HEK293T (cell line): ENCODE measurements at regions not wholly inside any gene's neighbourhood (a gene's known extent, or its start where the extent isn't known, plus 50 kb on each side); places are given as distances from the start of the nearest gene placed in this dataset.

ENCODE experiments used
- CTCF ChIA-PET: fragments of 350-600 bp; formaldehyde crosslinking; extraction: SDS; loops from one replicate; lab custom pipeline; 2021; ENCODE audit warnings: antibody characterized with exemption, inconsistent platforms; lab: Yijun Ruan, JAX
- POLR2A ChIA-PET: fragments of 350-600 bp; formaldehyde crosslinking; extraction: SDS; loops from one replicate; lab custom pipeline; 2020; ENCODE audit warnings: antibody characterized with exemption, inconsistent platforms; lab: Yijun Ruan, JAX
- DNase-seq: peaks from one replicate; pipeline ENCODE4 v3.0.0; 2012; ENCODE audit warnings: mixed read lengths; ENCODE audit errors: extremely low spot score
- ARNT ChIP-seq: fragments of 450-650 bp; IDR thresholded peaks from 2 replicates; pipeline ENCODE4 v1.6.1; 2017; ENCODE audit warnings: mild to moderate bottlenecking
- BHLHE40 ChIP-seq: fragments of 450-650 bp; IDR thresholded peaks from 2 replicates; pipeline ENCODE4 v1.6.1; 2016; ENCODE audit warnings: mild to moderate bottlenecking, moderate library complexity, borderline replicate concordance
- CTBP1 ChIP-seq: fragments of 450-650 bp; IDR thresholded peaks from 2 replicates; pipeline ENCODE4 v1.6.1; 2016; ENCODE audit warnings: borderline replicate concordance
- ELF4 ChIP-seq: fragments of 450-650 bp; IDR thresholded peaks from 2 replicates; pipeline ENCODE4 v1.6.1; 2017; ENCODE audit warnings: antibody characterized with exemption
- FOXA1 ChIP-seq: fragments of 450-650 bp; IDR thresholded peaks from 2 replicates; pipeline ENCODE4 v1.6.1; 2016; ENCODE audit warnings: mild to moderate bottlenecking
- FOXK2 ChIP-seq: fragments of 450-650 bp; IDR thresholded peaks from 2 replicates; pipeline ENCODE4 v1.6.1; 2016; ENCODE audit warnings: mild to moderate bottlenecking
- FOXM1 ChIP-seq: fragments of 450-650 bp; IDR thresholded peaks from 2 replicates; pipeline ENCODE4 v1.6.1; 2017; ENCODE audit warnings: mild to moderate bottlenecking, borderline replicate concordance
- HDGF ChIP-seq: fragments of 450-650 bp; IDR thresholded peaks from 2 replicates; pipeline ENCODE4 v1.6.1; 2017; ENCODE audit warnings: antibody characterized with exemption, borderline replicate concordance
- L3MBTL2 ChIP-seq: fragments of 450-650 bp; conservative IDR thresholded peaks from 2 replicates; pipeline ENCODE4 v1.6.1; 2016; ENCODE audit warnings: mild to moderate bottlenecking
- LEF1 ChIP-seq: fragments of 450-650 bp; IDR thresholded peaks from 2 replicates; pipeline ENCODE4 v1.6.1; 2017; ENCODE audit warnings: mild to moderate bottlenecking, borderline replicate concordance
- NFRKB ChIP-seq: fragments of 450-650 bp; IDR thresholded peaks from 2 replicates; pipeline ENCODE4 v1.6.1; 2016; ENCODE audit warnings: mild to moderate bottlenecking, moderate library complexity
- PKNOX1 ChIP-seq: fragments of 450-650 bp; IDR thresholded peaks from 2 replicates; pipeline ENCODE4 v1.6.1; 2016
- SP1 ChIP-seq: fragments of 450-650 bp; IDR thresholded peaks from 2 replicates; pipeline ENCODE4 v1.6.1; 2017
- SUZ12 ChIP-seq: fragments of 450-650 bp; IDR thresholded peaks from 2 replicates; pipeline ENCODE4 v1.6.1; 2016; ENCODE audit warnings: mild to moderate bottlenecking
- TARDBP ChIP-seq: fragments of 450-650 bp; IDR thresholded peaks from 2 replicates; pipeline ENCODE4 v1.6.1; 2016
- ZNF384 ChIP-seq: fragments of 450-650 bp; IDR thresholded peaks from 2 replicates; pipeline ENCODE4 v1.6.1; 2016

DNA sequence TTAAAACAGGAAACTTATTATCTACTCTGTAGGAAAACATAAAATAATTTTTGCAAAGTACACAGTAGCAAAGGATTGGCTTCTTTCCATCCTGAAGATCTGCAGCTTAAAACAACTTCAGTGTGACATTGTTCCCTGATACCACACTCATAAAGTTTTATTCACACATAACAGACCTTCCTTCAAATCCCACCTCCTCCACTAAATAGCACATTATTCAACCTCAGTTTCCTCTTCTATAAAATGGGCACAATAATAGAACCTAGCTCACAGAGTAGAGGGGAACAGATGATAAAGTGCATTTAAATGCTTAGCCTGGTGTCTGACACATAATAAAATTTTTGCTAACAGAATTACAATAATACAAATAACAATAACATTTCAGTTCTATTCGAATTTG, 250.4 kb upstream of the RBBP8 start:
- ChIA-PET CTCF (no interaction called here), POLR2A (interaction anchor here (1.2 kb wide), 1 partner anchor 12 kb away, joined by 4 read pairs; no protein-coding TSS in a partner anchor)
- no peak for TF ChIP-seq NFRKB
- no peak for TF ChIP-seq FOXA1
- no peak for TF ChIP-seq LEF1
- no peak for TF ChIP-seq ELF4
- no peak for TF ChIP-seq CTBP1
- no peak for TF ChIP-seq FOXK2
- DNase-seq = no peak

DNA sequence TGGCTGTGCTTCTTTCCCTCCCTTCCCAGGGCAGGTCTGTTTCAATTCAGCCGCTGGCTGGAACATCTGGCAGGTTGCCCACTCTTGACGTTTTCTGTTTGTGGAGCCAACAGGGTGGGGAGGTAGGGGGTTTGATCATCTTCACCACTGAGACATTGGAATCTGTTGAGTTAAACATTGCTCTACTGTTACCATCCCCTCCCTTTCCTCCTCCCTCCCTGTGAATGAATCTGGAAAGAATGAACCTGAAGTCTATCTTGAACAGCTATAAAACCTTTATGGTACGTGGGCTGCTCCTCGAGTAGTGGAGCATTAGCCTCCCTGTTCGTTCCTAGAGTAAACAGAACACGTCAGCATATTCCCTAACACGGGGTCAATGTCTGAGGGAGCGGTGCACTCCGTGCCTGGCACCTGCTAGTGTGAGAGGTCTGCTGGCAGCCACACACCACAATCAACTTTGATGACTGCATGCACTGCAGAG, 249.9 kb upstream of the RBBP8 start:
- DNase-seq = peak; percentile 60
- no peak for TF ChIP-seq L3MBTL2
- TF ChIP-seq ZNF384 = no peak
- no peak for TF ChIP-seq PKNOX1
- TF ChIP-seq SUZ12 = no peak
- no peak for TF ChIP-seq ARNT
- no peak for TF ChIP-seq LEF1
- POLR2A ChIA-PET = interaction anchor here (0.6 to 1.2 kb wide), 2 partner anchors 12 to 19 kb away, joined by 3 to 4 read pairs; no protein-coding TSS in a partner anchor
- CTCF ChIA-PET = interaction anchor here (0.7 to 1.0 kb wide), 2 partner anchors 21 to 785 kb away, joined by 3 read pairs; no protein-coding TSS in a partner anchor

GRCh38 chr18:22683786-22684185, 249.3 kb upstream of the RBBP8 start:
- TF ChIP-seq NFRKB = no peak
- no peak for TF ChIP-seq SUZ12
- TF ChIP-seq ELF4 = no peak
- no peak for TF ChIP-seq FOXM1
- no peak for TF ChIP-seq L3MBTL2
- TF ChIP-seq LEF1 = no peak
- no peak for TF ChIP-seq TARDBP
- TF ChIP-seq PKNOX1 = no peak
- TF ChIP-seq ARNT = no peak
- no peak for TF ChIP-seq CTBP1
- no peak for TF ChIP-seq HDGF
- no peak for TF ChIP-seq BHLHE40
- no peak for TF ChIP-seq FOXA1
- ChIA-PET POLR2A (interaction anchor here (0.6 to 1.2 kb wide), 2 partner anchors 11 to 20 kb away, joined by 3 to 4 read pairs; no protein-coding TSS in a partner anchor), CTCF (interaction anchor here (0.7 to 1.0 kb wide), 2 partner anchors 21 to 786 kb away, joined by 3 read pairs; no protein-coding TSS in a partner anchor)
- no peak for DNase-seq

DNA sequence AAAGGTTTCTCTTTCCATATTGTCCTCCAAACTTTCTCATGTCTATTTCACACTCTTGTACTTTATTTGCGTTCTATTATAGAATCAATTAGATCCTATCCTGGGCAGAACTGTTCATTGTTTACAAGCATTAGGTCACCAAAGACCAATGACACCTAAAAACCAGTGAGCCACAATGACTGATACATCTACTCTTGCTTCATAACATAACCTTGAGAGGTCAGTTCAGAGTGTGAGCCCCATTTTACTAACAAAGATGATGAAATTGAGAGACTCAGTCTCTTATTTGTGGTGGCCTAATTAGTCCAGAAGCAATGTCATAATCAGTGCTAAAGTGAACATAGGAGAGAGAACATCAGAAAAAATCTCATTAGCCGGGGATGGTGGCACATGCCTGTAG, 248.9 kb upstream of the RBBP8 start:
- DNase-seq = no peak
- POLR2A ChIA-PET = no interaction called here
- CTCF ChIA-PET = no interaction called here

DNA sequence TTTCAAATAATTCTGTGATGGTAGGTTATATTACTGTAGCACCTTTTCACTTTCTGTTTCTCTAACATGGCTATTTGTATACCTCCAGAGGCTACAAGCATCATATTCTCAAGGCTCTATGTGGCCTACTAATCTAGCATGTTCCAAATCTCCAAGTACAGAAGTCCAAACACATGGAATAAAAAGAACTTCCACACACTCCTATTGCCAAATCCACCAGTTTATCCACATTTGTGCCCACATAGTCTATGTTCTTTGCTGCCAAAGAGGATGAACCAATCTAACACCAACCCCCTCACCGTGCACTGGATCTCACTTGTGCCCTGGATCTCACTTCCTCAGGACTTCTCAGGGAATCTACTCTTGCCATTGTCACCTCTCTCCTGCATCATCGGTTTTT, 247.3 kb upstream of the RBBP8 start:
- CTCF ChIA-PET = no interaction called here
- DNase-seq = no peak
- POLR2A ChIA-PET = no interaction called here
- TF ChIP-seq NFRKB = no peak
- no peak for TF ChIP-seq ELF4
- TF ChIP-seq FOXA1 = no peak

More for the DNA sequence above, 248.9 kb upstream of the RBBP8 start:
- TF ChIP-seq TARDBP (no peak), FOXA1 (no peak), LEF1 (no peak), ELF4 (no peak), BHLHE40 (no peak), CTBP1 (no peak), HDGF (no peak), PKNOX1 (no peak), FOXK2 (no peak), ARNT (no peak), FOXM1 (no peak), NFRKB (no peak), SUZ12 (no peak), L3MBTL2 (no peak), SP1 (no peak), ZNF384 (no peak)

DNA sequence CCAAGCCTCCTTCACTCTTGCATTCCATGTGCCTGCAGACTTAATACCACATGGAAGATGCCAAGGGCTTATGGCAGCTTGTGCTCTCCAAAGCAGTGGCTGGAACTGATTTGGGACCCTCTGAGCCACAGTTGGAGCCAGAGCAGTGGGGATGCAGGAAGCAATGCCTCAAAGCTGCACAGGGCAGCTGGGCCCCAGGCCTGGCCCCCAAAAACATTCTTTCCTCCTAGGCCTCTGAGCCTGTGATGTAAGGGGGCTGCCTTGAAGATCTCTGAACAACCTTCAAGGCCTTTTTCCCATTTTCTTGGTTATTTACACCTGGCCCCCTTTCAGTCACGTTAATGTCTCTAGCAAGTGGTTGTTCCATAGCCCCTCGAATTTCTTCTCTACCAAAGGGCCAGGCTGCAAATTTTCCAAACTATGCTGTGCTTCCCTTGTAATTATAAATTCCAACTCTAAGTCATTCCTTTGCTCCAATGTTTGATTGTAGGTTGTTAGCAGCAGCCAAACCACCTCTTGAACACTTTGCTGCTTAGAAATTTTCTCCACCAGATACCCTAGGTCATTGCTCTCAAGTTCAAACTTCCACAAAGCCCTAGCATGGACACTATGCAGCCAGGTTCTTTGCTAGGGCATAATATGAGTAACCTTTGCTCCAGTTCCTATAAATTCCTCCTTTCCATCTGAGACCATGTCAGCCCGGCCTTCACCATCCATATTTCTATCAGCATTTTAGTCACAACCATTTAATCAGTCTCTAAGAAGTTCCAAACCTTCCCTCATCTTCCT, 245.0 kb upstream of the RBBP8 start:
- no peak for DNase-seq
- CTCF ChIA-PET = no interaction called here
- POLR2A ChIA-PET = no interaction called here
- no peak for TF ChIP-seq LEF1
- TF ChIP-seq SP1 = no peak
- TF ChIP-seq FOXA1 = no peak
- no peak for TF ChIP-seq SUZ12
- TF ChIP-seq FOXM1 = no peak
- no peak for TF ChIP-seq ZNF384
- no peak for TF ChIP-seq L3MBTL2
- TF ChIP-seq FOXK2 = no peak
